Muscle of leg (tissue), 3 donors: ENCODE measurements at regions not wholly inside any gene's neighbourhood (a gene's known extent, or its start where the extent isn't known, plus 50 kb on each side); places are given as distances from the start of the nearest gene placed in this dataset.
"Not testable (repeated sequence)": the region's sequence is repeated elsewhere in the genome, so short reads cannot be mapped to it uniquely, and the experiment has no call there.

Source experiments
- DNase-seq: peaks from one replicate; pipeline ENCODE4 v3.0.0; 2013
- H3K27ac ChIP-seq: one replicate; pipeline ENCODE4 v1.5.1; 2013; ENCODE audit warnings: mild to moderate bottlenecking, low read length, control low read depth
- H3K27me3 ChIP-seq: one replicate; pipeline ENCODE4 v1.6.1; 2013; ENCODE audit warnings: low read length; ENCODE audit not compliant: control insufficient read depth, insufficient read depth
- H3K36me3 ChIP-seq: one replicate; pipeline ENCODE4 v1.6.1; 2013; ENCODE audit warnings: low read length; ENCODE audit not compliant: control insufficient read depth, insufficient read depth
- H3K4me1 ChIP-seq: one replicate; pipeline ENCODE4 v1.6.1; 2013; ENCODE audit warnings: low read length; ENCODE audit not compliant: control insufficient read depth, insufficient read depth
- H3K4me3 ChIP-seq: one replicate; pipeline ENCODE4 v1.5.1; 2013; ENCODE audit warnings: low read length, control low read depth
- H3K9me3 ChIP-seq: replicated peaks from 2 replicates; pipeline ENCODE4 v1.6.1; 2013; ENCODE audit warnings: low read depth, low read length; ENCODE audit not compliant: control insufficient read depth
- WGBS: methylation state at CpG from one replicate; pipeline ENCODE4 v1.1.5; 2013; ENCODE audit warnings: missing lambda C conversion rate; ENCODE audit not compliant: insufficient coverage; 5-methylcytosine and 5-hydroxymethylcytosine counted together

DNA sequence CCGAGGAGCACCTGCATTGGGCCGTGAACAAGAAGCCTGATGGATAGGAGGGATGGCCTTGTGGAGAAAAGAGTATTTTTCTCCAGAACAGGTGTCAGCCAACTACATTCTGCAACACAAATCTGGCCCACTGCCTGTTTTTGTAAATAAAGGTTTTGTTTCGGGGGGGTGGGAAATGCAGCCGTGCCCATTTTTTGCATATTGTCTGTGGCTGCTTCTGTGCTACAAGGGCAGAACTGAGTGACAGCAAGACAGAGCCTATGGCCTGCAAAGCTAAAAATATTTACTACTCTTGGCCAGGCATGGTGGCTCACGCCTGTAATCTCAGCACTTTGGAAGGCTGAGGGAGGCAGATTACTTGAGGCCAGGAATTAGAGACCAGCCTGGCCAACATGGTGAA, 95.9 kb upstream of the AKAP13 start:
- Histone ChIP-seq H3K36me3 (no peaks in the 10 kb centered on the region), H3K4me3 (no peak overlapping the region), H3K27ac (no peak overlapping the region), H3K9me3 (no peaks in the 10 kb centered on the region), H3K4me1 (no peaks in the 10 kb centered on the region), H3K27me3 (no peaks in the 10 kb centered on the region)
- no CpG with 5 or more reads among the region's 5 CpGs for WGBS
- no peak for DNase-seq

DNA sequence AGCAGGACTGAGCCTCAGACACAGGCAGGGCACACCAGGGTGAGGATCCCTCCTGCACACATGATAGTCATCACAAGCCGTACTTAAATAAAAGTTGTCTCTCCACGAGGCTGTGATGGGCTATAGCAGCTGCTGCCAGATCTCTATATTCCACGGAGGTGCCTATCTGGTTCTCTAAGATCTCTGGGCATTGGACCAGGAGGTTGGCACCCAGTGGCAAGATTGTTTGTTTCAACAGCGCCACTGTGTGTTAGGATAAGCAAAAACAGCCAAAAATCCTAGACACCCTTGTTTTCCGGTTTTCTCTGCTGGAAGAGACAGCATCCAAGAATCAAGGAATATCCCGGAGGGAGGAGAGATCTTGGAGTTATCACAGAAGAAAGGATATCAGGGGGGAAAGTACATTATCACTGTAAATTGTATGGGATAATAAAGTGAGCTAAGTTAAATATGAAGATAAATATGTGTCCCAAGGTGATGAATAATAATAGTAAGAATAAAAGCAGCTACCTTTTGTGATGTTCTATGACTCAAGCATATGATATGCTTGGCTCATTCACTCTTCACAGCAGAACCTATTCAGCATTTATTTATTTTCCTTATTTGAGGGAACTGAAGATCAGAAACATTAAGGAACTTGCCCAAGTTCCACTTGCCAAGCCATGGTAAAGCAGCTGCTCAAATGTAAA, 90.6 kb upstream of the AKAP13 start:
- H3K4me1 ChIP-seq: no peaks in the 10 kb centered on the region
- peak; percentile 69 for DNase-seq
- H3K27me3 ChIP-seq: no peaks in the 10 kb centered on the region
- H3K4me3 ChIP-seq: no peak overlapping the region
- no peaks in the 10 kb centered on the region for H3K9me3 ChIP-seq
- 27% methylated on average over 2 of the region's 6 CpGs for WGBS
- H3K27ac ChIP-seq: no peak overlapping the region
- H3K36me3 ChIP-seq: no peaks in the 10 kb centered on the region

DNA sequence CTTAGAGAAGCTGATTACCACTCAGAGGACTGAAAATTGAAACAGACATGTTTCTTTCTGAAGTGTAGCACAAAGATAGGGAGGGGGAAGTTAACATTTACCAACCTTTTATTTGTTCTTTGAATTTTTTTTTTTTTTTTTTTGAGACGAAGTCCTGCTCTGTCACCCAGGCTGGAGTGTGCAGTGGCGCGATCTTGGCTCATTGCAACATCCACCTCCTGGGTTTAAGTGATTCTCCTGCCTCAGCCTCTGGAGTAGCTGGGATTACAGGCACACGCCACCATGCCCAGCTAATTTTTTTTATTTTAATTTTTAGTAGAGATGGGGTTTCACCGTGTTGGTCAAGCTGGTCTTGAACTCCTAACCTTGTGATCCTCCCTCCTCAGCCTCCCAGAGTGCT, 87.8 kb upstream of the AKAP13 start:
- not testable (repeated sequence) for H3K4me1 ChIP-seq, H3K36me3 ChIP-seq, DNase-seq, H3K9me3 ChIP-seq, H3K27ac ChIP-seq, H3K27me3 ChIP-seq, H3K4me3 ChIP-seq
- WGBS: no CpG with 5 or more reads among the region's 5 CpGs

DNA sequence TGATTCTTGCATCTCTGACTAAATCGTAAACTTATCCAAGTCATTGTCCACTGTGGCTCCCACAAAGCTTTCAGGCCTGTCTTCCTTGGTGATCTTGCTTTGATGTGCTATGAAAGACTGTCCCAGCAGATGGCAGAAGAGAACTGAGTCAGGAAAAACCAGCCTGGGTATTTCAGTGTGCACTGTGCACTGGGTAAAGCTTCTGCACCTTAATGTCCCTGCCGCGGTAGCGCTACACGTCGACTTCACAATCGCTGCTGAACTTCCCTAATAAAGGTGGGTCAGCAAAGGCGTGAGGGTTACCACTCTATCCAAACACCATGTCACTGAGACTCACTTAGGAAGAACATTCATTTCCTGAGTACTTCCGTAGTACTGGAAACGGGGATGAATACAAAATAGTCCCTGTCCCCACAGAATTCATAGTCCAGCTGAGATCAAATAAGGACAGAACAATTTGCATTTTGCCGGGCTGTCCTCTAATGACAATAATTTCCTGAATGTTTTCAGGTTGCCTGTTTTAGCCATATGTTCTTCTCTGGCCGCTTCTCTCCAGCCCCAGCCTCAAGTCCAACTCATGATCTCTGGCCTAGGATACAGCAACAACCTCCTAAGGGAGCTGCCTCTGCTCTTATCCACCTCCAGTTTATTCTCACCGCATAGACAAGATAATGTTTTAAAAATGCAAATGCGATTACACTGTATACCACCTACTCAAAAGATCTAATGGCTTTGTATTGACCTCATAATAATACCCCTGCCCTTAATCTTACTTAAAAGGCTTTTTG, 83.6 kb upstream of the AKAP13 start:
- no peaks in the 10 kb centered on the region for H3K36me3 ChIP-seq
- no peaks in the 10 kb centered on the region for H3K27me3 ChIP-seq
- peak overlapping the region; percentile 20 for H3K27ac ChIP-seq
- peak overlapping the region; percentile 33 for H3K4me3 ChIP-seq
- peaks cover 4% of the 10 kb centered on the region for H3K4me1 ChIP-seq
- peak; percentile 90 for DNase-seq
- no peaks in the 10 kb centered on the region for H3K9me3 ChIP-seq
- 22% methylated on average over 7 of the region's 14 CpGs for WGBS

DNA sequence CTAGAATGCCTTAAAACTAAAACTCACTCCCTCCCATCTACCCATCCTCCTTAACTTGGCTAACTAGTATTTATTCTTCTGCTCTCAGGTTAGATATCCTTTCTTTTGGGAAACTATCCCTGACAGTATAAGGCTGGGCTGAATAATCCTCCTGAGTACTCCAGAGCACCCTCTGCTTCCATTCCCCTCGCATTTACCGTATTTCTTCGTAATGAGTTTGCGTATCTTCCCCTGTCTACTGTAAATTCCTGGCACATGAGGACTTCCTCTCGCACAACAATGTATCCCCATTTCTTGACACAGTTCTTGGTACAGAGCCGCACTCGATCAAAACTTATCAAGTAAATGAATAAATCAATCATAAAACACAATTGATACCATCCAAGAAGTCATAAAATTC, 82.9 kb upstream of the AKAP13 start:
- WGBS: 97% methylated on average over 4 of the region's 7 CpGs
- Histone ChIP-seq H3K9me3 (no peaks in the 10 kb centered on the region), H3K27me3 (no peaks in the 10 kb centered on the region), H3K4me1 (peaks cover 4% of the 10 kb centered on the region), H3K4me3 (no peak overlapping the region), H3K27ac (no peak overlapping the region), H3K36me3 (no peaks in the 10 kb centered on the region)
- DNase-seq: no peak

DNA sequence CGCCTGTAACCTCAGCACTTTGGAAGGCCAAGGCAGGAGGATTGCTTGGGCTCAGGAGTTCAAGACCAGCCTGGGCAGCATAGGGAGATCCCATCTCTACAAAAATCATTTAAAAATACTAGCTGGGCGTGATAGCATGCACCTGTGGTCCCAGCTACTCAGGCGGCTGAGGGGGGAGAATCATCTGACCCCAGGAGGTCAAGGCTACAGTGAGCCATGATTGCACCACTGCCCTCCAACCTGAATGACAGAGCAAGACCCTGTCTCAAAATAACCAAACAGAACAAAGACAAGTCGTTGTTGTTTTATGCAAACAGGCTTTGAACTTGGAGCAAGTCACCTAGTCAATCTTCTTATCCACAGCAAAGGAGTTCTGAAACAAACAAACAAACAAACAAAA, 82.0 kb upstream of the AKAP13 start:
- H3K27me3 ChIP-seq: no peaks in the 10 kb centered on the region
- H3K4me3 ChIP-seq: no peak overlapping the region
- WGBS: 100% methylated on average over 1 of the region's 4 CpGs
- H3K4me1 ChIP-seq: peaks cover 4% of the 10 kb centered on the region
- no peak for DNase-seq
- H3K36me3 ChIP-seq: no peaks in the 10 kb centered on the region
- H3K9me3 ChIP-seq: no peaks in the 10 kb centered on the region
- H3K27ac ChIP-seq: no peak overlapping the region

DNA sequence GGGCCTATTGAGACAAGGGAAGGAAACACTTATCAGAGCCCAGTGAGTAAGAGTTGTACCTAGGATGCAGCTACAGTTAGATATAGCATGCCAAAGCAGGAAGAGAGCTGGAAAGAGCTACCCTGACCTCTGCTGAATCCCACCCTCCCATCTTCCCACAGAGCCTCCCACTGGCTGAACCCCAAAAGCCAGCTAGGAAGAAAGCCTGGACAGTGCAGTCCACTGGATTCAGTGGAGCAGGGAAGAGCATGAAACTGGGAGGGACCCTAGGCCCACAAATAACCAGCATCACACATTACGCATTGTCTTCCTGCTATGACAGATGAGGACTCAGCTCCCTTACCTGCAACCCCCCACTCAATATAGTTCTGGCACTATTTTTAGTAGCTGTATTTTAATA, 81.5 kb upstream of the AKAP13 start:
- peaks cover 4% of the 10 kb centered on the region for H3K4me1 ChIP-seq
- H3K27me3 ChIP-seq: no peaks in the 10 kb centered on the region
- no peak overlapping the region for H3K4me3 ChIP-seq
- peak; percentile 22 for DNase-seq
- no CpG with 5 or more reads among the region's 1 CpG for WGBS
- no peak overlapping the region for H3K27ac ChIP-seq
- no peaks in the 10 kb centered on the region for H3K36me3 ChIP-seq
- H3K9me3 ChIP-seq: no peaks in the 10 kb centered on the region

DNA sequence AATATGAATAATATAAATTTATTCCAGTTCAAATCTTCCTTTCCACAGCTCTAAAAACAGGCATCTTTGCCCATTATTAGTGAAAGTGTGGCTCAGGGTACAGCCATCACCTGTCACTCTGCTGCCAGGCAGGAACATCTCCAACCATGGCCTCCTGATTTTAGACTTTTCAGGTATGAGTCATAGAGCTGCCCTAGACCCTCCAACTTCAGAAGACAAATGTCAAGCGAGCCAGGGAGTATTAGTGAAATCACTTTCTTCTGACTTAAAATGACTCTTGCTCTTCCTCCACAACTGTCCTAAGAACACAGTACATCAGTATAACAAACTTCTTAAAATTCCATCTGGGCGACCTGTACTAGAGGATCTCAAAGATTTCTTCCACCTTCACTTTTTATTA, 78.1 kb upstream of the AKAP13 start:
- no peak for DNase-seq
- Histone ChIP-seq H3K36me3 (no peaks in the 10 kb centered on the region), H3K9me3 (peaks cover 3% of the 10 kb centered on the region), H3K4me3 (no peak overlapping the region), H3K27me3 (no peaks in the 10 kb centered on the region), H3K4me1 (no peaks in the 10 kb centered on the region), H3K27ac (no peak overlapping the region)
- 50% methylated on average over 1 of the region's 2 CpGs for WGBS

DNA sequence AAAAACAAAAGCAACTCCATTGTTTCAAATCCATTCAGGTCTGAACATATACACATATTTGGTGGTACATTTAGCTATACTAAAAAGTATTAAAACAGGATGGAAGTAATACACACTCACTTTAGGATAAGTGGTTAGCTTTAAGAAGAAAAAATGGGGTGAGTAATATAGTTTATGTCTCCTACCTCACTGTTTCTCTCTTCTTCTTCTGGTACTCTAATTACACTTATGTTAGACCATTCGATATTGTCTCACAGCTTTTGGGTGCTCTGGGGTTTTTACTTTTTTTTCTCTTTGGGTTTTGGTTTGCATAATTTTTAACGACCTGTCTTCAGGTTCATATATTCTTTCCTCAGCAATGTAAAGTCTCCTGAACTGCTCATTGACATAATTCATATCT, 75.4 kb upstream of the AKAP13 start:
- WGBS: no CpG with 5 or more reads among the region's 2 CpGs

DNA sequence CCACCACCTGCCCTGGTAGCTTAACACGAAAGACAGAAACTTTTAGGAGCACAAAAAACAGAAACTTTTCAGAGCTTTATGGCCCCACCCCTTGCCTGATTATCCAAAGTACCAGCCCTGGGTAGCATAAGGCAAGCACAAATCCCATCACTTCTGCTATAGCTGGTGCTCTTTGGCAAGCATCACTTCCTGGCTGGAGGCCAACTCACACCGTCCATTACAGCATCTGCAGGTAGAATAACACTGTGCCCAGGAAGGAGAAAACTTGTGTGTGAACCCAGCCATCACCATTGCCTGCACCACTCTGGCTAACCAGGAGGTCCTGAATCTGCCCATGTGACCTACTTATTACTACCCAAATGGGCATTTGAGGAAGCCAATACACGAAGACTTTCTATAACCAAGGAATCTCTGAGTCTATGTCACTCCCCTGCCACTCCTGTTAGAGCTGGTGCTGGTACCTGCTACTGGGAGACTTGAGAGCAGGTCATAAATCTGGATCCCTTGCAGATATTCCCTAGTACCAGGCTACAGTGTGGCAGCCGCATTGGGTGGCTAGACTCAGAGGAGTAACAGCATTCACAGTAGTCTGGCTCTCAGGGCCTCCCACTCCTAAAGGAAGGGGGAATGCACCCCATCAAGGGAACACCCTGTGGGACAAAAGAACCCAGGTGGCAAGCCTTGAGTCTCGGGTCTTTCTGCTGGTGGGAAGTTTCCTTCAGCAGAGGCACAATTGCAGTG, 73.3 kb upstream of the AKAP13 start:
- Histone ChIP-seq H3K9me3 (peaks cover 3% of the 10 kb centered on the region), H3K27me3 (no peaks in the 10 kb centered on the region), H3K4me3 (no peak overlapping the region), H3K4me1 (no peaks in the 10 kb centered on the region), H3K36me3 (no peaks in the 10 kb centered on the region), H3K27ac (no peak overlapping the region)
- 50% methylated on average over 2 of the region's 5 CpGs for WGBS
- no peak for DNase-seq

More for the DNA sequence above, 75.4 kb upstream of the AKAP13 start:
- Histone ChIP-seq H3K4me3 (no peak overlapping the region), H3K27me3 (no peaks in the 10 kb centered on the region), H3K36me3 (no peaks in the 10 kb centered on the region), H3K4me1 (no peaks in the 10 kb centered on the region), H3K9me3 (peaks cover 3% of the 10 kb centered on the region), H3K27ac (no peak overlapping the region)
- DNase-seq: no peak
